ELF-1 (cell line): ENCODE measurements at regions not wholly inside any gene's neighbourhood (a gene's known extent, or its start where the extent isn't known, plus 50 kb on each side); places are given as distances from the start of the nearest gene placed in this dataset.

Experiments
- DNase-seq: peaks from one replicate; pipeline ENCODE4 v3.0.0-alpha.2; 2016; ENCODE audit warnings: low read depth, low spot score

DNA sequence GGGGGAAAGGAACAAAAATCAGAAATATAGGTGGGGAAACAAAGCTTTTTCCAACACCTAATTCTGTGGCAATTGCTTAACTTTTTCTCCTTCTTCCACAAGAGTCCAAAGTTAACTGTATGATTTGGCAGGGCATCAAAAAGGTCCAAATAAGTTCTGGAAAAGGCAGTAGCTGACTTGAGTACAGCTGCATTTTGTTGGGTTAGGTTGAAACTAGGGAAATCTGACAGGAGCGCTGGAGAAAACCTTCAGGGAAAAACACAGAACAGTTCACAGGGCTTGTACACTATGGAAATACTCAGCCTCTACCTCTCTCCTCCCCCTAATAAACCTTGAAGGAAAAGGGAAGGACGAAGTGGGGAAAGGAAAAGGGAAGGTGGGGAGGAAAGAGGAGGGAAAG lies 438.6 kb downstream of the ZEB2 start:
- DNase-seq: no peak

DNA sequence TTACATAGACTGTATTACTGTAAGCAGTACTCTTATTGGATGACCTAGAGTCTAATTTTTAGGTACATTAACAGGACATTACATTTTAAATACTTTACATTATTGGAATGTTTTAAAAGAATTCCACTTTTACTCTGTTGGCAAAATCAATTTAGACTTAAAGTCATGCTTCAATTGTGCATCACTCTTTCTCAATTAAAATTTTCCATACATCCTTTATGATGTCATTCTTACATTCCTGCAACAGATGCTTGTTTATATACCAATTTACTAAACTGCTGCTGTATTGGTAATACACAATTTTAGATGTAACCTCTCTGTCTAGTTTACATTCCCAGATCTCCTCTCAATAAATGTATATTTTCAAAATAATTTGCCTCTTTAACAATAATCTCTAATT lies 440.1 kb downstream of the ZEB2 start:
- DNase-seq: no peak

DNA sequence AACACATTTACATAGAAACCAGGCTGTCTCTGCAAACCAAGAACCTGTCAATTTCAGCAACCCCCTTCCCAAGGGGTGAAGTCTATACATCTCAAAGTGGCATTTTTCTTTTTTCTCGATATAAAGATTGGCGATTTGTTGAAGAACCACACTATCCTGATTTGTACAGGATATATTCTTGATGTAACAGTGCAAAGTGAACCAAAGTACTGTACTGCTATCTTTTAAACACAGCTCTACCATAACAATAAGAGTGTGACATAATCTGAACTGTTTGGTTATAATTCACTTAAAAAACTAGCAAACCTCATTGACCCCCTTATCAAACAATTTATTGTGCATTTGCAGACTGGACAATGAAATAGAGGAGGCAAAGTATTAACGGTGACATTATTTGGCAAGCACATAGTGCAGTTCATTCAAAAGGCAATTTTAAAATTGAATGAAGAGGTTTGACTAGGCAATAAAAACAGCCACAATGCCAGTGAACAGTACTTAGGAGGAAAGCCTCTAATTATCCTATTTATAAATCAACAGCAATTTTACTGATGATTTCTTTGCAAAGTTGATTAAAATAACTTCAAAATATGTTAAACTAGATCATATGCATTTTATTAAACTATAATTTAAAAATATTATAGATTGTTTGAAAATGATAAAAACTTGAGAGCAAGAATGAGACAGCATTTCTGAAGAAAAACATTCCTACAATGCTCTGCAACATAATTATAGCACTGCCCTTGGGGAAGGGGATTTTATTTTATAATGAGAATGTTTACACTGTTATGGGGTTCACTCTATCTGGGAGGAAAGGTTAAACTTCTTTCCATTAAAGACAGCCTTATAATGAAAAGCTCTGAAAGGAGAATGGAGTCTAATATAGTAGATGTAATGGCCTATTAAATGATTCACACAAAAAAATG lies 440.9 kb downstream of the ZEB2 start:
- DNase-seq: no peak

- DNase-seq: no peak
These were observed 441.8 kb downstream of the ZEB2 start for GRCh38 chr2:144078106-144078505.

DNA sequence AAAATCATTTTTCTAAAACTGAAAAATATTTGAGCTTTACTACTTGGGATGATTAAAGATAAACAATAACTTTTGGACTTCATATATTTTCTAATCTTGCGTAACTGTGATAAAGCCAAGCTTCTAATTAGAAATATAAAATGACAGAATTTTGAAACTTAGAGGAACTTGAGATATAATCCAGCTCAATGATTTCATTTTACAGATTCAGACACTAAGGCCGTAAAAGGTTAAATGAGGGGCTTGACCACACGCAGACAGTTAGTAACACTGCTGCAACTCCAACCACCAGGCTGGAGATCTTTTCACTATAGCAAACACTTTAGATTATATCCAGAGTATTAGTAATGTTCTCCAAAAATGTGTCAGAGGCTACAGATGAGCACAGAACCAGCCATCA lies 445.5 kb downstream of the ZEB2 start:
- no peak for DNase-seq

DNA sequence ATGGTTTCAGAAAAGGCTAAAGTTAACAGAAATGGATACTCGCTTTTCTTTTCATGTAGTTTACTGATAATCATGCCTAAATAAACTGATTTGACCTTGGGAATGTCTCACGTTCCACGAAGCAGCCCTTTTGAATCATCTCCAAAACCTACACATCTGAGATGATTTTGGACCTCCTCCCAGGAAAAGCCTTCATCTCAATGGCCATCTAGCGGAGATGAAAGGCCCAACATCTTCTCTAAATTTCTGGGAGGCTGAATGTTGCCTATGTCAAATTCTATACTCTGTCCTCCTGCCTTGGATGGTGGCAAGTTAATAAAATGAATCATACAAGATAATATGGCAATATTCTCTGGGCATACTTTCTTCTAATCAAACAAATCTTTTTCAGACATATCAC lies 448.5 kb downstream of the ZEB2 start:
- no peak for DNase-seq

DNA sequence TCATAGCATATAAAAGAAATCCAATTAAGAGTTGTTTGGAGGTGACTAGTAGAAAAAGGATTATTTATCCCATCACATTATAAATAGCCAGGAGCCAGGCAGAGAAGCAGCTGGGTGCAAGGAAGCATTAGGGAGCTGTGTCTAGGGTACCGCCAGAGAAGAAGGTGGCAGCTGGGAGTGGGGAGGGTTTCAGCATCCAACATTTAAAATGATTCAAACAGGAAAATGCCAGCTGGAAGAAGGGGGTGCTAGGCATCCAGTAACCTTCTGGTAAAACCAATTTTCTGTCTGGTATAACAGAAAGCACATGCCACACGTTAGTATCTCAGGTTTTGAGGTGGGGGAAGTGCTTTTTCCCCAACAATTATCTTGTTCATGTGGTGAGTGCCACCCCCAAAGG lies 452.4 kb downstream of the ZEB2 start:
- DNase-seq: no peak

- DNase-seq: no peak
These were observed 456.3 kb downstream of the ZEB2 start for GRCh38 chr2:144063602-144064001.

DNA sequence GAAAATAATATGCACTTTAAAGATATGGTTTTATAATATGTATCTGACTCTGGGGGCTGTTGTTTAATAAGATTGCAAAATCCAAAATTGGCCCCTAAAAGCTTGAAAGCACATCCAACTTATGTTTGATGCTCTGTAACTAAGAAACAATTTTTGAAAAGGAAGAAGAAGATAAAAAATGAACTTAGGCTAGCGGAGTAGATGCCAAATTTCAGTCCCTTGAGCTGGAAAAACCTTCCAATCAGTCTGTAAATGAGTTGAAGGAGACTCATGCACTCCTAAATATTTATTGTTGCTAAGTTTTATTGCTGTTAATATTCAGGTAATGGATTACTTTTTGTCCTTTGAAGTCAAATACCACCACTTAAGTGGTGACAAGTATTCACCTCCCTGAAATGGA lies 465.0 kb downstream of the ZEB2 start:
- no peak for DNase-seq

GRCh38 chr2:144052083-144052482 lies 467.8 kb downstream of the ZEB2 start:
- DNase-seq: no peak

DNA sequence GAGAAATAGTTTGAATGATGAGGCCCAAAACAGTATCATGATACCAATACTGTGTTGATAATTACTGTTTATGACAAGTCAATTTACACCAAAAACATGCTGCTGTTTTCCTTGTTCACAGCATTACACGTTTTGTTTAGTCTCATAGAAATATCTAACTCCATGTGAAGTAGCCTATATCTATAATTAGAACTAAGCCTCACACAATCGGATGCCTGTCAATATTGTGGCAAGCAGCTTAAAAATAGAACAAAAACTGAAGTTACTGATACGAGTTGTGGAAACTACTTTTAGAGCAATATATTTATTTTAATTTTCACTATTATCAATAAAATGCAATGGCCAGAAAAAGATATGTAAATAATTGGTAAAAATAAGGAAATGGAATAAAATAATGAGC lies 470.8 kb downstream of the ZEB2 start:
- DNase-seq: no peak

GRCh38 chr2:144048631-144049060 lies 471.3 kb downstream of the ZEB2 start:
- no peak for DNase-seq

GRCh38 chr2:144042751-144043150 lies 477.2 kb downstream of the ZEB2 start:
- DNase-seq: no peak

DNA sequence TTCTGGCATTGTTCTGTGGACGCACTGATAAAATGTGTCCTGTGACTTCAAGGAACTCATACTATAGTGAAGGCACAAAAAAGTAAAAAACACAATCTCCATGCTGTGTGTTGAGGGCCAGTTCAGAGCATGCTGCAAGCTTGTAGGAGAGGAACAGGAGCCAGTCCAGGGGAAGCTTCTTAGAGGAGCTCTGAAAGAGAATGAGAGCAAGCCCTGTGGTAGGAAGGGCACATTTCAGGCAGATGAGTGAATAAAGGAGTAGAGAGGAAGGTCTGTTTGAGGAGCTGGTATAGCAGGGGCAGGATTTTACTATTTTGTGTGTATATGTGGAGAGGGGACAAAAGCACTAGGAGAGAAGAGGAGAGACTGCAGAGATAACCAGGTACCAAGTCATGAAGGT lies 478.3 kb downstream of the ZEB2 start:
- no peak for DNase-seq

DNA sequence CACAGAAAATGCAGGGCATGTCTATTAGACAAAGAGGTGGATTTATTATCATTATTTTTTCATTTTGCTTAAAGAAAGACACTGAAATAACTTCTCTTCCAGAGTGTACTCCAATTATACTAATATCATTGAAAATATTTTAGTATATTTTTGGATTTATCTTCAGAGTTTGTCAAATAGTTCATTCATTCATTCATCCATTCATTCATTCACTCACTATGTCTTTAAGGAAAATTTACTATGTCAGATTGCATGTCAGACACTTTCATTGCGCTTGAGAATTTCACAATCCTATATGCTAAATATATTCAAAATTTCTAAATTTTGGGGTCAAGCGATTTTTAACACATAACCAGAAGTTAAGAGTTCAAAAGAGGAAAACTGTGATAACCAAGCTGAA lies 479.1 kb downstream of the ZEB2 start:
- no peak for DNase-seq

DNA sequence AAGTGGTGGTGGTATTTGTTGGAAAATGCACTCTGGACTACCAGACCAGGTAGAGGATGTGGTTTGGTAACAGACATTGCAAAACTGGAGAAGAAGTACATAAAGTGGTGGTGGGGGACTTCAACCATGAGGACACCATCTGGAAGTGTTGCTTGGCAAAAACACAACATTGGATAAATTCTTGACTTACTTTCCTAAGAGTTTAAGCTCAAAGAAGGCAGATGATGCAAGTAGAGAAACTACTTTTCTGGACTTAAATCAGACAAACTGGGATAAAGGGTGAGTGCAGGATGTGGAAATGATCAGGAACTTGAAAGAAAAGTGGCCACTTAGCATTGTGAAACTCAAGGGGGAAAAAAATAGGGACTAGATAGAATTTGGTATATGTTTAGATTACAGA lies 487.4 kb downstream of the ZEB2 start:
- no peak for DNase-seq

DNA sequence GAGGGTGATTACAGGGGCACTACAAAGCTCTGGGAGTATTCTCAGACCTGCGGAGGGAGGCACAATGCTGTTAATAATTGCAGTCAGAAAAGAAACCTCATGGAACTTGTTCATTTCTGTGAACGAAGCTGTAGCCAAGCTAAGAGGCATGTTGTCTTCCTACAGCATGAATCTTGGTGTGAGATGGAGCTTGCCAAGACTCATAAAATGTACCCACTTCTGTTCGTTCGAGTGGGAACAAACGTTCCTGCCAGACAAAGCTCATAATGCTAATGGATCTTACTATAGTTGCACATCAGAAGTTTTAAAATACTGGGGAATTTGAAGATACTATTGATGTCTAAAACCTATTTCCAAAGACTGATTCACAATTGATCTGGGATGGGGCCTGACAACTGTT lies 489.1 kb downstream of the ZEB2 start:
- no peak for DNase-seq

DNA sequence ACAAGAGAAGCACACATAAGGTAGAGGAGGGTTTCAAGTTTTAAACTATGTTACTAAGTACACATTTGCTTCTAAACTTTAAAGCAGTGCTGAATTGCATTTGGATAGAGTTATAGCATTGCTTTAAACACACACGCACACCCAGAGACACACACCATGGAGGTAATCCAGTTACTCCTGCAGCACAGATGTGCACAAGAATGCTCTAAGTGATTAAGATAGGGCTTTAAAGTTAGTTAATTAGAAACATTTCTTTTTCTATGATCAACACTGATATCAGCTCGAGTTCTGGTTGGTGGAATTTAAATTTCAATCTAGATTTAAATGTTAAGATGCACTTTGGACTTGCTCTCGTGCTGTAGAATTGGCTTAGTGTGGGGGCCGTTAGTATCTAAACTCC lies 492.3 kb downstream of the ZEB2 start:
- no peak for DNase-seq

GRCh38 chr2:144026753-144027152 lies 493.2 kb downstream of the ZEB2 start:
- no peak for DNase-seq

- DNase-seq: peak; percentile 27
These were observed 499.9 kb downstream of the ZEB2 start for GRCh38 chr2:144020047-144020446.

DNA sequence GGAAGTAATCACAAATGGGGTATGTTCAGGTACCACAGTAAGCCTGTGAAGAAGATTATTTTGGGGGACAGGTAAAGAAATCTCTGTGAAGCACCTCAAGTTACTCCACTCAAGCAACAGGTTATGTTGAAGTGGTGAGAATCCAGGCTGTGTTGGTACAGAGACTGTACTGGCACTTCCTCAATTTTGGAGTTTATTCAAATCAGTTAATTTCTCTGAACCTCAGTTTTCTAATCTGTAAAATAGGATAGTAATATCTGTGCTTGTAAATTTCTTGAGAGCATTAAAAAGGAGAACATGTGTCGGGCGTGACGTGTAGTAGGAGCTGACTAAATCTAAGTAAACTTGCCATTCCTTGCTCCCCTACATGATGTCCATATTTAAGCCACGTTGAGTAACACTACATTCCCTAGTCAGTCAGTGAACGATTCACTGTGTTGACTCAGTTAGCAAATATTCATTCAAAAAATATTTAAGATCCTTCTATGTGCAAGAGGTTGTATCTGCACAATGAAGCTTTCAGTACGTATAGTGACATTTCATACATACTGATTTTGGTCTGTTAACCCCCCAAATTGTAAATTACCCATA lies 504.2 kb downstream of the ZEB2 start:
- DNase-seq: no peak

- no peak for DNase-seq
These were observed 504.9 kb downstream of the ZEB2 start for GRCh38 chr2:144015036-144015435.

DNA sequence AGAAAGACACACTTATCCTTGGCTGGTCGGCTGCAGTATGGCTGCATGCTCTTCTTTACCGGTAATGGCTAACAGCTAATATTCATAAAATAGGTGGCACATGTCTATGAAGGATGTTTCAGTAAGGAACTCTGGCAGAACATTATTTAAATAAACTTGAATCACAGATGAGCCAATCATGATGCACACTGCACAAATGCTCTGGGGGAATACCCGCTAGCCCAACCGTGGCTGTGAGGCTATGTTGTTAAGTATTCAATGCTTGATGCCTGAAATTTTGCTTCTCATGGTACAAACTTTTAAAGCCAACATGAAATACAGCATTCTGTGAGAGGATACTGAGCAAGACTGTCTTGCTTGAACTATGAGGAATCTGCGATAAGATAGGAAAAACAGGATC lies 505.8 kb downstream of the ZEB2 start:
- no peak for DNase-seq
